Astrocyte of the cerebellum (primary cell): ENCODE measurements at regions not wholly inside any gene's neighbourhood (a gene's known extent, or its start where the extent isn't known, plus 50 kb on each side); places are given as distances from the start of the nearest gene placed in this dataset.
"Not testable (repeated sequence)": the region's sequence is repeated elsewhere in the genome, so short reads cannot be mapped to it uniquely, and the experiment has no call there.

ENCODE experiments used
- DNase-seq: peaks from one replicate; pipeline ENCODE4 v3.0.0-alpha.2; 2011; ENCODE audit warnings: low read depth
- H3K4me3 ChIP-seq: 2 replicates; pipeline ENCODE4 v1.5.1; 2011; ENCODE audit warnings: mild to moderate bottlenecking, low read depth, low read length, moderate library complexity
- in situ Hi-C: cut with HindIII; loops from 2 replicates; pipeline ENCODE4 v1.10.0; 2017; ENCODE audit warnings: low sequenced_read_pairs
- TF ChIP-seq, protein P1 (sequence below): IDR thresholded peaks from 2 replicates; pipeline ENCODE4 v1.5.1; 2012; ENCODE audit warnings: low read length, low read depth, moderate library complexity, mild to moderate bottlenecking; ENCODE audit errors: missing control alignments

DNA sequence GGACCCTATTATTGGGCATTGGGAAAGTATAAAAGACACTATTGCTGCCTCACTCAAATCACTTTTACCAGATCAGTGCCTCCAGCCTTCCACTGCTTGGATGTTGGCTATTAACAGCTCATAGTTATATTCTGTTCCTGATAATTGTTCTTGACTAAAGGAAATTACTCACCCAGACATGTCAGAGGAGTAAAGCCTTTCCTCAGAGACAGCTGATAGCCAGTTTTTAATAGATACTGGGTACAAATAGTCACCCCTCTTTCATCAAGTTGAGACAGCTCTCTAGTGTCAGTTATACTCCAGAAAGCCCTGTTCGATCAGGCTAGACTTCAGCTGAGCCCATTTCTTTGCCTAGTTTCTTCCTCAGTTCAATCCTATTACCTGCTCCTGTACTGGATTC lies 876.1 kb upstream of the B3GALT2 start:
- no peak for DNase-seq
- TF ChIP-seq, protein P1, sequence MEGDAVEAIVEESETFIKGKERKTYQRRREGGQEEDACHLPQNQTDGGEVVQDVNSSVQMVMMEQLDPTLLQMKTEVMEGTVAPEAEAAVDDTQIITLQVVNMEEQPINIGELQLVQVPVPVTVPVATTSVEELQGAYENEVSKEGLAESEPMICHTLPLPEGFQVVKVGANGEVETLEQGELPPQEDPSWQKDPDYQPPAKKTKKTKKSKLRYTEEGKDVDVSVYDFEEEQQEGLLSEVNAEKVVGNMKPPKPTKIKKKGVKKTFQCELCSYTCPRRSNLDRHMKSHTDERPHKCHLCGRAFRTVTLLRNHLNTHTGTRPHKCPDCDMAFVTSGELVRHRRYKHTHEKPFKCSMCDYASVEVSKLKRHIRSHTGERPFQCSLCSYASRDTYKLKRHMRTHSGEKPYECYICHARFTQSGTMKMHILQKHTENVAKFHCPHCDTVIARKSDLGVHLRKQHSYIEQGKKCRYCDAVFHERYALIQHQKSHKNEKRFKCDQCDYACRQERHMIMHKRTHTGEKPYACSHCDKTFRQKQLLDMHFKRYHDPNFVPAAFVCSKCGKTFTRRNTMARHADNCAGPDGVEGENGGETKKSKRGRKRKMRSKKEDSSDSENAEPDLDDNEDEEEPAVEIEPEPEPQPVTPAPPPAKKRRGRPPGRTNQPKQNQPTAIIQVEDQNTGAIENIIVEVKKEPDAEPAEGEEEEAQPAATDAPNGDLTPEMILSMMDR: no peak
- in situ Hi-C loops: no loop called here
- no peak overlapping the region for H3K4me3 ChIP-seq

- H3K4me3 ChIP-seq: no peak overlapping the region
- TF ChIP-seq, protein P1: no peak
- no peak for DNase-seq
- in situ Hi-C loops: no loop called here
Observed at GRCh38 chr1:194060481-194060880, 874.1 kb upstream of the B3GALT2 start.

- H3K4me3 ChIP-seq, in situ Hi-C loops, DNase-seq: not testable (repeated sequence)
Observed at GRCh38 chr1:194058268-194058667, 871.9 kb upstream of the B3GALT2 start.

- no peak for DNase-seq
- TF ChIP-seq, protein P1: no peak
- in situ Hi-C loops: no loop called here
- no peak overlapping the region for H3K4me3 ChIP-seq
Observed at GRCh38 chr1:194056169-194056568, 869.8 kb upstream of the B3GALT2 start.

- in situ Hi-C loops: no loop called here
- H3K4me3 ChIP-seq: no peak overlapping the region
- TF ChIP-seq, protein P1: no peak
- DNase-seq: no peak
Observed at GRCh38 chr1:194055536-194055935, 869.1 kb upstream of the B3GALT2 start.

GRCh38 chr1:194052514-194053338 lies 866.3 kb upstream of the B3GALT2 start:
- no peak overlapping the region for H3K4me3 ChIP-seq
- TF ChIP-seq, protein P1: no peak
- no peak for DNase-seq
- in situ Hi-C loops: no loop called here

GRCh38 chr1:194047921-194048320 lies 861.5 kb upstream of the B3GALT2 start:
- no peak for DNase-seq
- TF ChIP-seq, protein P1: no peak
- H3K4me3 ChIP-seq: no peak overlapping the region
- in situ Hi-C loops: no loop called here
